Astrocyte of the hippocampus (primary cell): ENCODE measurements at regions not wholly inside any gene's neighbourhood (a gene's known extent, or its start where the extent isn't known, plus 50 kb on each side); places are given as distances from the start of the nearest gene placed in this dataset.

Experiments
- DNase-seq: peaks from one replicate; pipeline ENCODE4 v3.0.0; 2011; ENCODE audit warnings: low read depth, low spot score

- DNase-seq: no peak
Measured at GRCh38 chr3:64954995-64955636, 267.3 kb upstream of the ADAMTS9 start.

GRCh38 chr3:64945171-64945729, 257.4 kb upstream of the ADAMTS9 start:
- DNase-seq: peak; percentile 61

GRCh38 chr3:64943866-64944265, 256.1 kb upstream of the ADAMTS9 start:
- no peak for DNase-seq

- DNase-seq: no peak
Measured at GRCh38 chr3:64940596-64941348, 253.0 kb upstream of the ADAMTS9 start.

DNA sequence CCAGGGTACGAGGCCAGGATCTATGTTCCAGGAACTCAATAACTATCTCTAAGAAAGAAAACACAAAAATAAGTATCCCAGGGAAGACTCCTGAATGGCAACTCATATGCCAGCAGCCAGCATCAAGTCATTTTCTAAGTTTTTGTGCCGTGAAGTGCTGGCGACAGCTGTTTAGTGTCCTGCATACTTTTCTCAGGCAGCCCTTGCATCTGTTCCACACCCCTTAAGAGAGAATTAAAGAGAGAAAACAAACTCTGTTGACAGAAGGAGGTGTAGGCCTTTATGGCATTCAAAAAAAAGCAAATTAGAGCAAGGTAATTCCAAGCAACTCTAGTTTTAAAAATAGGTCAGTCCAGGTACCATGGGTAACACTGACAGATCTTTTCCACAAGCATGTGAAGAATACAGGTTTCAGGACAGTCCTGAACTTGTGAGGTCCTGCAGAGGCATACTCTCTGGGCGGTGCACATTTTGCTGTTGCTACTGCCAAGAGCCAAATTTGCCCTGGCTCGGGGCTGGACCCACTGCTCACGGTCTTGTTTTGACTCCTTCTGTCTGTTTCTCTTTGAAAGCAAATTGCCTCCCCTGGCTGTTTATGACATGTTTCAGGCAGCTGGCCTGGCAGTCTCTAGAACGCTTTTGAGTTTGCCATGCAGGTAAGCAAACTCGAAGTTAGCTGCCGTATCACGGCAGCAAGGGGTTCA, 252.1 kb upstream of the ADAMTS9 start:
- no peak for DNase-seq

DNA sequence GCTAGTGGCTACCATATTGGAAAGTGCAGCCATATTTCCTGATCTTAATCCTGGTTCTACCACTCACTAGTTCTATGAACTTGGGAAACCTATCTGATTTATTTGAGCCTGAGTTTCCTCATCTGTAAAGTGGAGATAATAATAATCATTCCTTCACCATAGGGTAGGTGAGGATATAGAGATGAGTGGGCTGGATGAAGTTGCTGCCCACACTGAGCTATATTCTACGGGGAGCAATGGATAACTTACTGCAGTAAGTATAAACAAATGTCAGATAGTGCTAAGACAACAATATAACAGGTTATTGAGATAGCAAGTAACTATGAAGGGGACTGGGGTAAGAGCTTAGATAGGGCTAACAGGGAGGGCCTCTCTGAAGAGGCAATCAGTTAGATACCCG, 251.5 kb upstream of the ADAMTS9 start:
- DNase-seq: no peak

- peak; percentile 57 for DNase-seq
Measured at GRCh38 chr3:64936556-64936955, 248.8 kb upstream of the ADAMTS9 start.

GRCh38 chr3:64935971-64936370, 248.2 kb upstream of the ADAMTS9 start:
- DNase-seq: peak; percentile 27

GRCh38 chr3:64932666-64933342, 245.0 kb upstream of the ADAMTS9 start:
- DNase-seq: no peak

DNA sequence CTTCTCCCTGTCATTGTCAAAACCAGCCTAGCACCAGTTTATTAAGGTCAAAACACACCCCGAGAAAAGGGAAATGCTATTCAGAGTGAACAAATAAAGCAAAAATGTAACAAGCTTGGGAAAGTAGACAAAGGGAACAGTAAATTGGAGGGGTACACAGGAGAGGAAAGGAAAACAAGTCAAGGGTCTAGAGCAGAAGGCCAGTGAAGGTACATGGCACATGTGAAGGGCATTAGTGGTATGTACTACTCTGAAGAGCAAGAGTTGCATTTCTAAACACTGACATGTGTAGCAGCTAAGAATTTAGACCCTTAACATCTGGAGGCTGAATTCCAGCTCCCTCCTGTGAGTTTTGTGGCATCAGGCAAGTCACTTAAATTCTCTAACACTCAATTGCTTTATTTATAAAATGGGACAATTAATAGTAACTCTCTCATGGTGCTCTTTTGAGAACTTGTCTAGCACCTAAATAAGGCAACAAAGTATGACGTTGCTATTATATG, 244.3 kb upstream of the ADAMTS9 start:
- no peak for DNase-seq

GRCh38 chr3:64930891-64931290, 243.1 kb upstream of the ADAMTS9 start:
- DNase-seq: no peak

GRCh38 chr3:64928683-64929082, 240.9 kb upstream of the ADAMTS9 start:
- no peak for DNase-seq

GRCh38 chr3:64927689-64928088, 239.9 kb upstream of the ADAMTS9 start:
- no peak for DNase-seq

DNA sequence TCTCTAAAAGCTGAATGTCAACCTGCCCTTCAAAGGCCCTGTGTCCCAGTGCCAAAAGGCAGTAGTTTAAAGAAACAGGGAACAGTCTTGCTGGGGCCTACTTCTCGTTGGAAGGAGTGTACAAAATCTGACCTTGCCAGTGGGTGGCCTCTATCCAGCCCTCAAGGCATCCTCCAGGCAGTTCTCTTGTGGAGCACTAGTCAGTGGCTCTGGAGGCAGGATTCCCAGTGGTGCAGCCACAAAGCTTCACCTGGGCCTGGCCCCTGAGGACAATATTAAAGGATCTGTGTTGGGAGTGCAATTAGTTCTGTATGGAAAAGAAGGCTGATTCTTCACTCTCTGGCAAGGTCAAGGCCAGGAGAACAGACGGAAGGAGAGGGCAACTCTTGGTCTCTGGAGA, 237.8 kb upstream of the ADAMTS9 start:
- no peak for DNase-seq

DNA sequence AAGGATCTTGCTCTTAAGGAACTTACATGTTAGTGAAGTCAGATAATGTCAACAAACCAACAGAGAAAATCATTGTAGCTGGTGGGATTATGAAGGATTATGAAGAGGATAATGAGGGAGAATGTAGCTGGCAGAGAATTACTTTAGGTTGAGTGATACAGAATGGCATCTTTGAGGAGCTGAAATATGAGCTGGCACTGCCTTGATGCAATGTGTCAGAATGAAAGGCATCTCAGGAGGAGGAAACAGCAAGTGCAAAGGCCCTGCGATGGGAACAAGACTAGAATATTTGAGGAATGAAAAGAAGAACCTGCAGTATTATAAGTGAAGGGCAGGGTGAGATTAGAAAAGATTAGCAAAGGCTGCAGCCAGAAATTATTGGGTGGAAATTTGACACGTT, 237.2 kb upstream of the ADAMTS9 start:
- no peak for DNase-seq

DNA sequence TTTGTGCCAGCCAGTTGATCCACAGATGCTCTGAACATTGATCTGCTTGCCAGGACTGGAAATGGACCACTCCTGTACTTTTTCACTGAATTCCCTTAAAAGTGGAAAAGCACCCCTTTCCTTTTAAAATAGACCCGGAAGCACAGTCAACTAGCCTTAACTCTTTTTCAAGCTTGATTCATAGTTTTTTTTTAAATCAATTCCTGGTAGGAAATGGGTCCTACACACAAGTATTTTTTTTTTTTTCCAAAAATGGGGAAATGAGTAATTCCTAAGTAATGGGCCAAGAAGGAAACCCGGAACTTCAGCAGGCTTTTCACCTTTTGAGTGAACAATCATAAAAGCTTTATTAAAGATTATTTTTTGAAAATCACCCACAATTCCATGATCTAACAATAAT, 234.4 kb upstream of the ADAMTS9 start:
- DNase-seq: no peak

DNA sequence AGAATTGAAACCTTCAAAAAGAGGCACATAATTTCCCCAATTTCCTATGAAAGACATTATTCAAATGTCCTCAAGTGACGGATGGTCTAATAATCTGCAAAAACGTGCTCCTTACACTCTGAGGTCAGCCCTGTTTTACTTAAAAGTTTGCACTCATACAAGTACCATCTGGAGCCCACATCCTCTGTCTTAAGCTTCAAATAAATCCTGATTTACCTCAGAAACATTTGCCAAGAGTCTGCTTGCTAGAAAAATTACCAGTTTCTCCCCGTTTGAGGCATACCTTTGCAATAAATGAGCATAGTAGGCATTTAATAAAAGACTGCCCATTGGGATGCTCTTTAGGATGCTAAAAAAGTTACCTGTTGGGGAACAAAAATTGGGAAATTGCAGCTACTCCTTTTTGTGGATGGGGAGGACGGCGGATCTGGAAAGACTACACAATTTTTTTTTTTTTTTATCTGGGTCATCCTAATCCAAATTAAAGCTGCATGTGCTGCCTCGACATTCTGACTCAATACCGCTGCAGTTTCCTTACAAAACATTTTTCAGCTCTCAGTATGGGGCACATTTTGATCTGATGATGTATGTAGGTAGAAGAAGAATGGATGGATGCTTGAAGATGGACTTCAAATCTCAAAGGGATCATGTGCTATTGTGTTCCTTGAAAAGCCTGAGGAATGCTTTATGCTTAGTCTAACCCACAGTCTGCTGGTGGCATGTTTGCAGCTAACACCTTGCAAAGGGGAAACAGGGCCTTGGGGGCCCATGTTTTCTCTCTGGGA, 233.7 kb upstream of the ADAMTS9 start:
- DNase-seq: peak; percentile 31

DNA sequence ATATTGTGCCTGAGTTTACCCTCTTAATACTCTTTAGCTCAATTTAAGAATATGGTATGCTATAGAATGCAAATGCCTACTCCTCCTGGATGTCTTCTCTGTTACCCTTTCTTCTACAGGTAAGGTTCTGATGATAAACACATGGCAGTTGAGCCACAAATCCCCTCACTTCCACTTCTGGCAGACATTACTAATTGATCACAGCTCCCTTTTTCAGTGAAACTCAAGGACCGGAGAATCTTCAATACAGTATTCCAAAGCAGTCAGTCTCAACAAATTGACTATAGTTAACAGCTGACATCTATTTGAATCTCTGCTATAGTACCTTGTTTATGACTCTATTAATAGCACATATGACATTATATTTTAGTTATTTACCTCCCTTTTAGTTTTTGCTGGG, 232.1 kb upstream of the ADAMTS9 start:
- DNase-seq: no peak

GRCh38 chr3:64918989-64919388, 231.2 kb upstream of the ADAMTS9 start:
- DNase-seq: no peak

GRCh38 chr3:64917914-64918453, 230.2 kb upstream of the ADAMTS9 start:
- no peak for DNase-seq

GRCh38 chr3:64916937-64917336, 229.1 kb upstream of the ADAMTS9 start:
- DNase-seq: no peak
